GM21447 (cell line): ENCODE measurements at regions not wholly inside any gene's neighbourhood (a gene's known extent, or its start where the extent isn't known, plus 50 kb on each side); places are given as distances from the start of the nearest gene placed in this dataset.
"Not testable (repeated sequence)": the region's sequence is repeated elsewhere in the genome, so short reads cannot be mapped to it uniquely, and the experiment has no call there.

ENCODE experiments used
- ATAC-seq: cut with Tn5 transposase; IDR thresholded peaks from one replicate; pipeline ENCODE4 v1.9.1; 2021; ENCODE audit not compliant: unreplicated experiment

GRCh38 chr12:68422956-68423574 lies 90.9 kb upstream of the MDM1 start:
- no peak for ATAC-seq

- ATAC-seq: no peak
Measured at GRCh38 chr12:68425998-68426397, 93.8 kb upstream of the MDM1 start.

GRCh38 chr12:68428211-68428610 lies 96.0 kb upstream of the MDM1 start:
- ATAC-seq: no peak

- no peak for ATAC-seq
Measured at GRCh38 chr12:68428724-68429501, 96.8 kb upstream of the MDM1 start.

GRCh38 chr12:68429696-68430095 lies 97.5 kb upstream of the MDM1 start:
- ATAC-seq: no peak

GRCh38 chr12:68431786-68432185 lies 99.6 kb upstream of the MDM1 start:
- no peak for ATAC-seq

GRCh38 chr12:68432622-68433021 lies 100.5 kb upstream of the MDM1 start:
- no peak for ATAC-seq

GRCh38 chr12:68434391-68435298 lies 102.5 kb upstream of the MDM1 start:
- ATAC-seq: no peak

- no peak for ATAC-seq
Measured at GRCh38 chr12:68435299-68435637, 103.1 kb upstream of the MDM1 start.

GRCh38 chr12:68435816-68436215 lies 103.7 kb upstream of the MDM1 start:
- ATAC-seq: no peak

GRCh38 chr12:68438601-68439000 lies 106.4 kb upstream of the MDM1 start:
- no peak for ATAC-seq

- ATAC-seq: no peak
Measured at GRCh38 chr12:68439368-68440045, 107.3 kb upstream of the MDM1 start.

- no peak for ATAC-seq
Measured at GRCh38 chr12:68440068-68440581, 108.0 kb upstream of the MDM1 start.

- ATAC-seq: no peak
Measured at GRCh38 chr12:68441167-68441566, 109.0 kb upstream of the MDM1 start.

- not testable (repeated sequence) for ATAC-seq
Measured at GRCh38 chr12:68442353-68442972, 110.3 kb upstream of the MDM1 start.

GRCh38 chr12:68443695-68444094 lies 111.5 kb upstream of the MDM1 start:
- ATAC-seq: not testable (repeated sequence)

GRCh38 chr12:68445824-68446223 lies 113.7 kb upstream of the MDM1 start:
- ATAC-seq: no peak

- no peak for ATAC-seq
Measured at GRCh38 chr12:68446384-68446783, 114.2 kb upstream of the MDM1 start.

GRCh38 chr12:68446901-68447796 lies 115.0 kb upstream of the MDM1 start:
- ATAC-seq: no peak
